Iris pigment epithelial cell (primary cell): ENCODE measurements at regions not wholly inside any gene's neighbourhood (a gene's known extent, or its start where the extent isn't known, plus 50 kb on each side); places are given as distances from the start of the nearest gene placed in this dataset.

Source experiments
- DNase-seq: peaks from one replicate; pipeline ENCODE4 v3.0.0-alpha.2; 2011; ENCODE audit warnings: low read depth

DNA sequence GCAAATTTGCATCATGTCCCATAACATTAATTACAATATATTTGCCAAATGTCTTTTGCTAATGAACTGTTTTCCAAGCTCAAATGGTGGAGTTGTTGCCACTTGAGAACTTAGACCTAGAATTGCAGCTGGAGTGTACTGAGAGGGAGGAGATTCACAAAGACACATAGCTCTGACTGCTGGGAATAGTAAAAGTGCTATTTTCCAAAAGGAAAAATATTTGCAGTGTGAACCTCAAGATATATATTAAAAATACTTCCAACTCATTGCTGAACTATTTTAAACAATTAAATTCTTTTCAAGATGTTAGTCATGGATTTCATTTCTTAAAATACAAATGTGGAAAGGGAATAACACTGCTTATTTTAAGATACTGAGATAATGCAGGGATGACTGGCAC lies 666.8 kb upstream of the ARPP21 start:
- no peak for DNase-seq

DNA sequence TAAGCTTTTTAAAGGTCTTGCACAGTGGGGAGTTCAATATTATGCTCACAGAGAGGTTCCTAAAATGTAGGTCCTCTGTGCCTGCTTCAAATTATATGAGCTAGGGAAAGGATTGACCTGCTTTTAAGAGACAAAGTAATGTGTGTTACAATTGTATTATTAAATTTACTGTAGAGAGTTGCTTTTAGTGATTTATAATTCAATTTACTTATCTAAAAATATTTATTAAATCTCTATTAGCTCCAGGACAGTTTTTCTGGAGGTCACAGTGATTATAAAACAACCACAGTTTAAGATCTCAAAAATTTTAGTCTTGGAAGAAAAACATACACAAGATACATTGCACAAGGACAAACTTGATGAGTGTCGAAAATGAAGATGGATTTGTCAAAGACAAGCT lies 665.7 kb upstream of the ARPP21 start:
- DNase-seq: no peak

GRCh38 chr3:34983631-34984030 lies 655.7 kb upstream of the ARPP21 start:
- no peak for DNase-seq

GRCh38 chr3:34988296-34988695 lies 651.0 kb upstream of the ARPP21 start:
- no peak for DNase-seq

DNA sequence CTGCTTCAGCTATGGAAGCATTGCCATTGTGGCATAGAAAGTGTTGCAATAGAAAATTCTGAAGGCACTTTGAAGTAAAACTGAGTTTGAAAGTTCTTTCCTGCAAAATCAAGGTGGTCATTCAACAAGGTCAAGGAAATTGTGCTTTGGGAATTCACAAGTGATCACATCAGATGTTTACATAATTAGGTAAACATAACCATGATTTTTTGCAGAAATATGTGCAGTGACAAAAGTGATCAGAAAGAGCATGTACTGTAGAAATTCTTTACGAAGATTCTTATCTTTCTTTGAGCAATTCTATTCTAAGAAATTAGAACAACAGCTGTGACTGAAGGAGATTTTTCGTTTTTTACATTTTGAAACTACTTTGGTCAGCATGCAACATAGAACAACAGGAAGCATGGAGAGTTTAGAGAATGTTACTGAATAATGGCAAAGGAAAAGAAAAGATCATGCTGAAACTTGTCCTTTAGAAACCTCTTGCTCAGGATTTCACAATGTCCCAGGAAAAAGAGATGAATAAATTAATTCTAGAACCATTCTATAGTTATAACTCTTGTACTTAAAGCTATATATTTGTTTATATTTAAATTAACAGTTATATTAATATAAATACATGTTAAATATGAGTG lies 643.4 kb upstream of the ARPP21 start:
- DNase-seq: no peak

GRCh38 chr3:34998902-34999301 lies 640.4 kb upstream of the ARPP21 start:
- DNase-seq: no peak

DNA sequence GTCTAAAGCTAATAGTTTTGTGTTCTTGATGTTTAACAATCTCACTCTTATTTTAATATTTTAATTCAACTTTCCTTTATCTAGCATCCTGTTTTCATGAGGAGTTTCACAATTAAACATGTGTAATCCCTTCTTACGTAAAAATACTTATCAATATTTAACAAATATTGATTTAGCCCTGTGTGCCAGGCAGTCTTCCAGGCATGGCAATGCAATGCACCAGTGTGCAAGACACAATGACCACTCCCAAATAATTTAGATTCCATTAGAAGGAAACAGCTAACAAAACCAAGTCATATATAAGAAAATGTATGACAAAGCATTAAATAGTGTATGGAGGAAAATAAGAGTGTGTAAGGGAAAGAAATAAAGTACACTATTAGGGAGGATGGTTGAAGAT lies 627.1 kb upstream of the ARPP21 start:
- DNase-seq: no peak

DNA sequence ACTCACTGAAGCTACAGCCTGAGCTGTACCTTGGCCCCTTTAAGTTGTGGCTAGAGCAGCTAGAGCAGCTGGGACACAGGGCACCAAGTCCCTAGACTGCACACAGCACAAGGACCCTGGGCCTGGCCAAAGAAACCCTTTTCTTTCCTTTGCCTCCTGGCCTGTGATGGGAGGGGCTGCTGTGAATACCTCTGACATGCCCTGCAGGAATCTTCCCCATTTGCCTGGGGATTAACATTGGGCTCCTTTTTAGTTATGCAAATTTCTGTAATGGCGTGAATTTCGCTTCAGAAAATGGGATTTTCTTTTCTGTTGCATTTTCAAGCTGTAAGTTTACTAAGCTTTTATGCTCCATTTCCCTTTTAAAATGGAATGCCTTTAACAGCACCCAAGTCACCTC lies 611.2 kb upstream of the ARPP21 start:
- no peak for DNase-seq

- DNase-seq: no peak
Measured at GRCh38 chr3:35042210-35042991, 596.9 kb upstream of the ARPP21 start.

GRCh38 chr3:35043040-35043439 lies 596.3 kb upstream of the ARPP21 start:
- DNase-seq: no peak

GRCh38 chr3:35044190-35044589 lies 595.1 kb upstream of the ARPP21 start:
- no peak for DNase-seq

- DNase-seq: no peak
Measured at GRCh38 chr3:35045118-35045517, 594.2 kb upstream of the ARPP21 start.

DNA sequence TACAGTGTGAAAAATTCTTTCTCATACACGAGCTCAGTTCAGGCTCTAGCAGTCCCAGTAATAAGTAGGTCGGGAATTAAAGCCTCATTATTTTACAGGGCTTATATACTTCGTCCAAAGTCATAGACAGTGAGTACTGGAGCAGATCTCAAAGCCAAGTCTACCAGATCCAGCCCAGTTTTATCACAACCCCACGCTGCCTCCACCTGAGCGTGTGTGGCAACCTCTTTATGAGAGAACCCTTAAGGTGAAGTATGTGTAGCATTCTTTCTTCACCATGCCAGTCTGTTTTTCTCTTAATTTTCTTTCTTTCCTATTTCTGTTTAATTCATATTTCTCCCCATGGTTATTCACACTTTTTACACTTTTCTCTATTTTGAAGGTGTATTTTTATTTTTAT lies 574.6 kb upstream of the ARPP21 start:
- DNase-seq: no peak

DNA sequence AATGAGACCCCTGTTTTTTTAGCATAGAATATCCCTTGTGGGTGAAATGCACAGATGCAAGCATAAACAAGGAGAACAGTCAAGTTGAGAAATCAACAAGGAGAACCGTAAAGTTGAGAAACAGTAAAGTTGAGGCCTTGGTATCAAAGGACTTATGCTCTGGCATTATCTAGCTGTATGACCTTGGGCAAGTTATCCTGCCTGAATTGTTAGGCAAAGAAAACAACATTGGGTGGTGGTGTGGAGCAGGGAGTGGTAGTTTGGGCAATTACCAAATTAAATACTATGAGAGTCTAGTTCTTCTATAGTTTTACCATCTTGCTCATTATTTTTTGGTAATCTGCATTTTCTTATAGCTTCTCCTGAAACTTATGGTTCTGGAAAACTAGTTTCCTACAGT lies 573.4 kb upstream of the ARPP21 start:
- DNase-seq: no peak

DNA sequence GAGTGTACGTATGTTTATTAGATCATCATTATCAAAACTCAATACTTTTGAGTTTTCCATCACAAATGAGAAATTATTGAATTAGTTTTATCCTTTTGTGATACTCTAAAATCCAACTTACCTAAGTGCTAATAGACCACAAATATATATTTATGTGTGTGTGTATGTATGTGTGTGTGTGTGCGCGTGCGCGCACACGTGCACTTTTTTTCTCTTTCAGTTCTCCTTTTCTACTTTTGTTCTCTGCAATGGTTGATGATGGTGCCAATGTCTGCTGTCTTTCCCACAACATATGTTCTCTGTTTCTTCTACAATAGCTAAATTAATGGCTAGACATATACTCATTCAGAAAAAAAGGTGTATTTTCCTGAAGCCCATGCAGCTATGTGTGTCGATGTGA lies 571.6 kb upstream of the ARPP21 start:
- no peak for DNase-seq

DNA sequence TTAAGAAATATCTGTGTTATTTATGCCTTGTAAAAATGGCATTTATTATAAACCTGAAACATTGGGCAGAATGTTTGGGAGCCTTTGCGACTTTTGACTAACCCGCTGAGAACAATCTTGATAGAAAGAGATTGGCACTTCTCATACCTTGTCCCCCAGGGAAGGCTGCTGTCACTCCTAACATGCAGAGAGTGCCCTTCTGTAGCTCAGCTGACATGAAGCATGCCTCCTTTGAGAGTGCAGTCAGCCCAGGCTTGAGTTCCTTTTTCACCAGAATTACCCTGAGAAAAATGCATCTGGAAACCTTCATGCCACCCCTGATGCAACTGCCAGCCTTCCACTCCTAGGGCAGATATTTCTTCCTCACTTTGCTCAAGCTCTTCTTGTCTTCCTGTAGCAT lies 569.2 kb upstream of the ARPP21 start:
- no peak for DNase-seq

- no peak for DNase-seq
Measured at GRCh38 chr3:35071772-35072171, 567.6 kb upstream of the ARPP21 start.

DNA sequence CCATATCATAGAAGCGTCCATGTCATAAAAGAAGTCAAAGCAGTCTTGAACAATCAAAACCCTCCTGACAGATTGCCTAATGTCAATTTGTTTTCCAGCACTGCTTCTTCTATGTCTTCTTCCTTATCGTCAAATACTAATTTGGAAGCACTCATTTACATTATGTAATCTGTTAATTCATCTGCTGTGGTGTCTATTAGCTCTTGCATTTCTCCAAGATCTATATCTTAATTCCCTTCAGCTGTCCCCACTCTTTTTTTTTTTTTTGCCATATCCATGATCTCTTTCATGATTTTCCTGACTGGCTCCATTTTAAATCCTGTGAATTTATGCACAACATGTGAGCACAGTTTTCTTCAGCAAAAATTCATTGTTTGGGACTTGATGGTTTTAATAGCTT lies 560.5 kb upstream of the ARPP21 start:
- no peak for DNase-seq

DNA sequence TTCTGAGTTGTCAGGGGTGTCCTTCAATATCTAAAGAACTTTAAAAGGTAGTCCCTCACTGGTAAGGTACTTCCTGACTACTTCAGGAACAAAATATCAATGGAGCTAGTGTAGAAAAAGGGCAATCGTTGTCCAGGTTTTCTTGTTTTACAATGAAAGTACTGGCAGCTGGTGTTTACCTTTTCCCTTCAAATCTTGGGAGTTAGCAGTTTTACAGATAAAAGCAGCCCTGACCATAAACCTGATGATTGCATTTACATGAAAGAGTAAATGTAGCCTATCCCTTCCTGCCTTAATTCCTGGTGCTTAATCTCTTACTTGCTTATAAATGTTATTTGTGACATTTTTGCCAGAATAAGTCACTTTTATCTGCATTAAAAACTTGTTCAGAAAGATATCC lies 559.9 kb upstream of the ARPP21 start:
- no peak for DNase-seq

DNA sequence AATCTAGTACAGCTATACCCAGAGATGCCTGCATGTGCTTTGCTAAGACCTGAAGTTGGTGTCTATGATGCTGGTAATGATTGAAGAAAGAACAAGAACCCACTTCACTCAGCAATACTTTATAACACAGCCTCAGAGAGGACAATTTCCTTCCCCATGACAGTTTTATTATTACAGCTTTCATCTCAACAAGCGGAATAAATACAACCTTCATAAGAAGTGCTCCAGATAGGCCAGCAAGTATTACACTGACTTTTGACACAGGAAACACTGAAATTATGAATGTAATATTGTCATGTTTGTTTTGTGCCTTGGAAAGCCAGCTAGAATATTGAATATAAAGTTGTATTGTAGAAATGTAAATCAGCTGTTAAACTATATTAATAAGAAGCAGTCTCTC lies 557.4 kb upstream of the ARPP21 start:
- no peak for DNase-seq

GRCh38 chr3:35088943-35089342 lies 550.4 kb upstream of the ARPP21 start:
- DNase-seq: no peak

- DNase-seq: no peak
Measured at GRCh38 chr3:35114686-35115085, 524.6 kb upstream of the ARPP21 start.

GRCh38 chr3:35120026-35120425 lies 519.3 kb upstream of the ARPP21 start:
- peak; percentile 12 for DNase-seq

DNA sequence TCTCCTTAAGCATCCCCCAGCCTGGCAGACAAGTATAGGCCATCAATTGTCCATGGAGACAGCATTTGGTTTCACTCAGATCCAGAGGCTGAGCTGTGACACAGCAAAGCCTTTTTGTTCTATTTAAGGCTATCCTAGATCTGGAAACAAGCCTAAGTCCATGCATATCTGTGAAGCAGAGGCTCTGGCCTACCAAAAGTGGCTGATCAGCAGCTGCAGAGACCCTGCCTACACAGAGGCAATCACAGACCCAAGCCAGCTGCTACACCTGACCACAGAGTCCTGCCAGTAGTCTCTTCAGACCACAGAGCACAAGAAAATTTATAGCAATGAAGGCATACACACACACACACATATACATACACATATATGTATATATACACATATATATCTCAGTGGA lies 501.7 kb upstream of the ARPP21 start:
- DNase-seq: no peak
